HG03280 (cell line): ENCODE measurements at regions not wholly inside any gene's neighbourhood (a gene's known extent, or its start where the extent isn't known, plus 50 kb on each side); places are given as distances from the start of the nearest gene placed in this dataset.

ENCODE experiments used
- ATAC-seq: cut with Tn5 transposase; IDR thresholded peaks from one replicate; pipeline ENCODE4 v1.9.1; 2021; ENCODE audit warnings: mild to moderate bottlenecking, moderate library complexity; ENCODE audit not compliant: unreplicated experiment

- no peak for ATAC-seq
Observed at GRCh38 chr16:13291591-13292333, 390.4 kb downstream of the SHISA9 start.

- ATAC-seq: no peak
Observed at GRCh38 chr16:13296206-13296605, 394.8 kb downstream of the SHISA9 start.

GRCh38 chr16:13298666-13299065 is 397.3 kb downstream of the SHISA9 start:
- no peak for ATAC-seq

GRCh38 chr16:13300066-13300840 is 398.9 kb downstream of the SHISA9 start:
- no peak for ATAC-seq

- ATAC-seq: no peak
Observed at GRCh38 chr16:13305019-13305755, 403.8 kb downstream of the SHISA9 start.

GRCh38 chr16:13306161-13306995 is 405.0 kb downstream of the SHISA9 start:
- no peak for ATAC-seq

GRCh38 chr16:13307255-13307654 is 405.9 kb downstream of the SHISA9 start:
- no peak for ATAC-seq

- ATAC-seq: no peak
Observed at GRCh38 chr16:13307851-13308250, 406.5 kb downstream of the SHISA9 start.

- ATAC-seq: no peak
Observed at GRCh38 chr16:13312063-13312462, 410.7 kb downstream of the SHISA9 start.

GRCh38 chr16:13313351-13313750 is 412.0 kb downstream of the SHISA9 start:
- no peak for ATAC-seq

GRCh38 chr16:13314633-13315032 is 413.2 kb downstream of the SHISA9 start:
- no peak for ATAC-seq

GRCh38 chr16:13315642-13316427 is 414.4 kb downstream of the SHISA9 start:
- ATAC-seq: no peak

- ATAC-seq: no peak
Observed at GRCh38 chr16:13322336-13322735, 420.9 kb downstream of the SHISA9 start.

- ATAC-seq: no peak
Observed at GRCh38 chr16:13324851-13325250, 423.5 kb downstream of the SHISA9 start.

GRCh38 chr16:13325396-13325795 is 424.0 kb downstream of the SHISA9 start:
- no peak for ATAC-seq

GRCh38 chr16:13331918-13332317 is 430.5 kb downstream of the SHISA9 start:
- ATAC-seq: no peak

GRCh38 chr16:13332713-13333255 is 431.4 kb downstream of the SHISA9 start:
- no peak for ATAC-seq

- ATAC-seq: no peak
Observed at GRCh38 chr16:13333336-13333735, 431.9 kb downstream of the SHISA9 start.

GRCh38 chr16:13335879-13336278 is 434.5 kb downstream of the SHISA9 start:
- ATAC-seq: no peak

GRCh38 chr16:13336335-13336734 is 434.9 kb downstream of the SHISA9 start:
- ATAC-seq: no peak
